T47D (cell line): ENCODE measurements at regions not wholly inside any gene's neighbourhood (a gene's known extent, or its start where the extent isn't known, plus 50 kb on each side); places are given as distances from the start of the nearest gene placed in this dataset.
"Not testable (repeated sequence)": the region's sequence is repeated elsewhere in the genome, so short reads cannot be mapped to it uniquely, and the experiment has no call there.

Experiments used
- DNase-seq, 2 experiments: peaks; one replicate each; pipeline versions ENCODE4 v3.0.0 to v3.0.0-alpha.2; 2011 to 2012; ENCODE audit warnings: low read depth in 1 of 2, low spot score in 1 of 2
- JUND ChIP-seq: IDR thresholded peaks from 2 replicates; pipeline ENCODE4 v1.6.1; 2012; ENCODE audit warnings: low read depth
- in situ Hi-C: cut with HindIII; loops from 2 replicates; pipeline ENCODE4 v1.10.0; 2016; ENCODE audit warnings: low sequenced_read_pairs, low pct_unique_long_range_greater_than_20kb

- in situ Hi-C loops, result no loop called here
- no peak for TF ChIP-seq JUND
Observed at GRCh38 chr2:52365946-52366345, 1334.0 kb upstream of the NRXN1 start.

DNA sequence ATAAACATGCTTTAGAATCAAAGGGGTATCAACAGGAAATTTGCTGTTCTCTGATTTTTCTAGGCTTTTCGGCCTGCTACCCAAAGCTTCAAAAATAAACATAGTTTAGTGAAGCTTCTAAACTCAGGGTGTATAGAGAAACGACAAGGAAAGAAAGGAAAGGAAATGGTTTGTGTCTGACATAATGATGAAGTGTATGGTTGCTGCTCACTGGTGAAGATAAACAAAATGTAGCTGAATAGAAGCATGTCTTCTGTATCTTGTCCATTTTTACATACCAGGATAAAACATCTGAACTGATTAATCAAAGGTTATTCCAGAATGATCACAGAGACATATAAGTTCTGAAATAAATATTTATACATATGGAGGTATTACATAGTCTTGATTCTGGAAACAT lies 1324.6 kb upstream of the NRXN1 start:
- no peak for DNase-seq
- in situ Hi-C loops, result no loop called here
- no peak for TF ChIP-seq JUND

More at GRCh38 chr2:52365946-52366345, 1334.0 kb upstream of the NRXN1 start:
- DNase-seq, result no peak

DNA sequence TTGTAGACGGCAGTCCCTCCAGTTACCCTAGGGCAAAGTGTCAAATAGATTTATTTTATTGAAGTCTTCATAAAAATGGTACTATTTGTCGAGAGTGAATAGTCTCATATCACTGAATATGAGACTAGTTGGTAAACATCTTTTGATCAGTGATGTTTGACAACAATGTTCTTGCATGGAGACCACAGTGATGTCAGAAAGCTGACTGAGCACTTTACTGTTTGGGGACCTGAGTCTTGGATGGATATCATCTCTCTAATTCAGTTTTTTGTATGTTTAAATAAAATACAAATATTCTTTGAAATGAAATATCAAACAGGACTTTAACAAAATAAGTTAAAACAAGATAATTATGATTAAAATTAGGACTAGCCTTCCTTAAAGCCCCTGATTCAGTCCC lies 1315.4 kb upstream of the NRXN1 start:
- in situ Hi-C loops, result no loop called here
- TF ChIP-seq JUND, result no peak
- DNase-seq, result no peak

- DNase-seq, result no peak
- in situ Hi-C loops, result no loop called here
- no peak for TF ChIP-seq JUND
Observed at GRCh38 chr2:52345676-52346075, 1313.7 kb upstream of the NRXN1 start.

DNA sequence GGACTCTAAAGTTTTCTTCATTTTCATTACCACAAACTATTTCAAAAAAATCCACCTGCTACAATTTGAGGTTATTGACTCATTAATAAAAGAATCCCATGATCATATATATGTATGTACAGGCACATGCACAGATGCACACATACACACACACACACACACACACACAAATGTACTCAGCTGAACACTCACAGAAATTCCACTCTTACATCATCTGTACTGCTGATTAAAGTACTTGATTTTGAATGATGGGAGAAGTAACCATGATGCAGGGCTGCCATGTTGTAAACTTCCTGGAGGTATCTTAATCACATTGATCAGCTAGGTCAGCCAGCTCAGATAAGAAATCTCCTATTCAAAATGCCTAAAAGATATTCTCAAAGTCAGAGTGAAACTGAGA lies 1313.2 kb upstream of the NRXN1 start:
- in situ Hi-C loops, result no loop called here
- DNase-seq, result no peak
- TF ChIP-seq JUND, result no peak

DNA sequence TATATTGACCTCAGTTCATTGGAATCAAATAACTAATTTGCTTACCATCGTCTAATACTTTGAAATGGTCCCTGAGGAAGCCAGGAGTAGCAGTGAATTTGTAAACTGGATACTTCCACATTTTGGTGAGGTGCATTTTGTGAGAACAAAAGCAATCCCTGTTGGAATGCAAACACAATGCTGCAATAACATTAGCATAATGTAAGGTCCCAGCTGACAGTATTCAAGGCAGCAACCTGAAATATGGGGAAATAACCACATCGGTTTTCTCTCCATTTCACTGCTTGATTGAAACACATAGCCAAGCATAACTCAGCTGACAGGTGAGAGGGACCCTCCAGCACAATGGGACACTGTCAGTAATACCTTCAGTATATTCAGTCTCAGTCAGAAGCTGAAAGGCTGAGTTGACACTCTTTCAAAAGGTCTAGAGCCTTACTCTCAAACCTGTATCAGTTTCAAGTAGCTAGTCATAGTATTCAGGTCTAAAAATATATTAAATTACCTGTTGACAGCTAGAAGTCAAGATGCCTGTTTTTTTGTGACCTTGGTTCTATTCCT lies 1311.9 kb upstream of the NRXN1 start:
- no peak for DNase-seq
- no peak for TF ChIP-seq JUND
- in situ Hi-C loops, result no loop called here

DNA sequence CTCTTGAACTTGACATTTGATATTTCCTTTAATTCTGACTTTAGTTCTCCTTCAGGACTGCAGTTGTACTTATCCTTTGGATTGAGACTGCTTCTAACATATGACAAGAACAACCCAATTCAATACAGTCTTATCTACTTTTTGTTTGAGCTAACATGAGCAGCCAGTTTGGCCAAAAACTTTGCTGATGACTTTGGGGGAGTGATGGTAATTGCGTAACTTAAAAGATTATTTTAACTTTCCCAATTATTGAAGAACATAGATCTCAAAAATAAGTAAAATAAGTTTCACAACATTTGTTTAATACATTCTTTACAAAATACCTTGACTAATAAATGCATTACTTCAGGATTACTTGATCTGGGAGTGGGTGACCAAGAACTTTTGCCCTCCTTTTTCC lies 1311.1 kb upstream of the NRXN1 start:
- TF ChIP-seq JUND, result no peak
- in situ Hi-C loops, result no loop called here
- DNase-seq, result no peak

GRCh38 chr2:52342458-52342857 lies 1310.5 kb upstream of the NRXN1 start:
- TF ChIP-seq JUND, result no peak
- in situ Hi-C loops, result no loop called here
- no peak for DNase-seq

DNA sequence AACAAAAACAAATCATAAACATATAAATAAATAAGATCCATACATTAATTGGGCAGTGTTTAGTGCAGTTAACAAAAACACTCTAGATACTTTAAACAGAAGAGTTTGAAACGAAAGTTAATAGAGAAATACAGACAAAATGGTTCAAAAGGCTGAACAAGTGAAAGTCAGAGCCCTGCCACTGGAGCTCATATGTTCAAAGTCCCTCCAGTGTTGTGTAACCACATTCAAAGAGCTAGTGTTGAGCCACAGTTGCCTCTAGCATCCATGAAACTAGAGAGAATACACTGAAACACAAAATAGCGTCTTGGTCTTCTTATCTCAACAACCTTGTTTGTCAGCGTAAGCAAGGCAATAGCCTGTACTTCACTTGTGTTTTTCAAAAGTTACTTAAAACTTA lies 1309.8 kb upstream of the NRXN1 start:
- in situ Hi-C loops, result no loop called here
- no peak for TF ChIP-seq JUND
- DNase-seq, result no peak

GRCh38 chr2:52340171-52340570 lies 1308.2 kb upstream of the NRXN1 start:
- DNase-seq, result no peak
- in situ Hi-C loops, result no loop called here
- TF ChIP-seq JUND, result no peak

DNA sequence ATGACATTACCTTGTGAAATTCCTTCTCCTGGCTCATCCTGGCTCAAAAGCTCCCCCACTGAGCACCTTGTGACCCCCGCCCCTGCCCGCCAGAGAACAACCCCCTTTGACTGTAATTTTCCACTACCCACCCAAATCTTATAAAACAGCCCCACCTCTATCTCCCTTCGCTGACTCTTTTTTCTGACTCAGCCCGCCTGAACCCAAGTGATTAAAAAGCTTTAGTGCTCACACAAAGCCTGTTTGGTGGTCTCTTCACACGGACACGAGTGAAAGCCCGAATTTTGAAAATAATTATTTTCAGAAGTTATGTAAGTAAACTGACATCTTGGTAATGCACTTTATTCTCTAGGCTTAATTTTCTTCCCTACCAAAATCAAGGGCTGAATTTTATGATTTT lies 1305.9 kb upstream of the NRXN1 start:
- DNase-seq, in situ Hi-C loops: not testable (repeated sequence)

GRCh38 chr2:52336951-52337350 lies 1305.0 kb upstream of the NRXN1 start:
- in situ Hi-C loops, result no loop called here
- TF ChIP-seq JUND, result no peak

GRCh38 chr2:52335727-52336126 lies 1303.8 kb upstream of the NRXN1 start:
- no peak for DNase-seq
- in situ Hi-C loops, result no loop called here
- no peak for TF ChIP-seq JUND

More at GRCh38 chr2:52336951-52337350, 1305.0 kb upstream of the NRXN1 start:
- no peak for DNase-seq

DNA sequence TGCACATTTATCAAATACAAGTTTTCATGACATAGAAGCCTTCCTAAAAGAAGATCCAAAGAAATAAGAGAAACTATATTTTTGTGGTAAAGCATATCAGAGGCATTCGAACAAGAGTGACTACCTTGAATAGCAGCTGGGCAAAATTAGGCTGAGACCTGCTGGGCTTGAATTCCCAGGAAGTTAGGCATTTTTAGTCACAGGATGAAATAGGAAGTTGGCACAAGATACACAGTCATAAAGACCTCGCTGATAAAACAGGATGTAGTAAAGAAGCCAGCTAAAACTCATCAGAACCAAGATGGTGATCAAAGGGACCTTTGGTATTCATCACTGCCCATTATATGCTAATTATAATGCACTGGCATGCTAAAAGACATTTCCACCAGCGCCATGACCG lies 1302.3 kb upstream of the NRXN1 start:
- DNase-seq, result no peak
- in situ Hi-C loops, result no loop called here
- TF ChIP-seq JUND, result no peak
